PFSK-1 (cell line): ENCODE measurements at regions not wholly inside any gene's neighbourhood (a gene's known extent, or its start where the extent isn't known, plus 50 kb on each side); places are given as distances from the start of the nearest gene placed in this dataset.

Experiments
- FOXP2 ChIP-seq: optimal IDR thresholded peaks from 2 replicates; pipeline ENCODE3; 2011; ENCODE audit warnings: borderline replicate concordance, control low read depth, inconsistent platforms; ENCODE audit not compliant: insufficient read depth; ENCODE audit errors: extremely low read length, extremely low read depth
- POLR2AphosphoS5 ChIP-seq: IDR thresholded peaks from 2 replicates; pipeline ENCODE4 v1.6.1; 2012; ENCODE audit warnings: low read depth, mild to moderate bottlenecking, control low read depth, low read length, moderate library complexity
- SIN3A ChIP-seq: IDR thresholded peaks from 2 replicates; pipeline ENCODE4 v1.6.1; 2012; ENCODE audit warnings: mild to moderate bottlenecking, low read length, moderate library complexity, borderline replicate concordance; ENCODE audit not compliant: insufficient read depth
- TAF1 ChIP-seq: IDR thresholded peaks from 2 replicates; pipeline ENCODE4 v1.6.1; 2012; ENCODE audit warnings: low read length, control low read depth, borderline replicate concordance; ENCODE audit not compliant: insufficient read depth
- TF ChIP-seq, protein P1 (sequence below), 2 experiments: IDR thresholded peaks; 2 replicates each; pipeline versions ENCODE4 v1.6.1 to v1.8.0; 2011 to 2012; ENCODE audit warnings: low read depth in 2 of 2, low read length in 2 of 2, control low read depth in 1 of 2, inconsistent platforms in 1 of 2, mild to moderate bottlenecking in 1 of 2, moderate library complexity in 1 of 2; ENCODE audit not compliant: insufficient read depth in 1 of 2

DNA sequence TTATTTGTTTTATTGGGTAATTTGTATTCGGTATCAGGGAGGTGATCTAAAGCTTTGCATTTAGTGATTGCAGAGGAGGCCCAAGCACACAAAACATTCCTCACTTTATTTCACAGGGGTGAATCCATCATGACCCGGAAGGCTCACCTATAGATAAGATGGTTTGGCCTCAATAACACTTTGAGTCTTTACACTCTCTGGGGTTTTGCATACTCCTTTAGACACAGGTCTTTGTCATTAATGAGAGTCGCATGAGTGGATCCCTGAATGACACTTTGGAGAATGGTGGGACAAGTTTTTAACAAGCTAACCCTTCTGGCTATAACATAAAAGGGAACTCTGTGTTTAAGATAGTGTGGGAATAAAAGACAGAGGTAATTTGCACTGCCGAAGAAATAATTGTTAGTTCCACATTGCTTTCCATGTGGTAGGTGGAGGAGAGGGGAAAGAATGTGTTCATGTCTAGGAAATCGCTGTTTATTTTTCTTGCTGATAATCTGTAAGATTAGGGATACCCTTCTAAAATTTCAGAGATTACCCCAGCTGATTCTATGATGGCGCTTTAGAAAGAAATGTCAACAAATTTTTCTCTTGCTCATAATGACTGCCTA, 455.8 kb downstream of the TFEC start:
- TF ChIP-seq SIN3A (no peak), POLR2AphosphoS5 (no peak), FOXP2 (no peak)

DNA sequence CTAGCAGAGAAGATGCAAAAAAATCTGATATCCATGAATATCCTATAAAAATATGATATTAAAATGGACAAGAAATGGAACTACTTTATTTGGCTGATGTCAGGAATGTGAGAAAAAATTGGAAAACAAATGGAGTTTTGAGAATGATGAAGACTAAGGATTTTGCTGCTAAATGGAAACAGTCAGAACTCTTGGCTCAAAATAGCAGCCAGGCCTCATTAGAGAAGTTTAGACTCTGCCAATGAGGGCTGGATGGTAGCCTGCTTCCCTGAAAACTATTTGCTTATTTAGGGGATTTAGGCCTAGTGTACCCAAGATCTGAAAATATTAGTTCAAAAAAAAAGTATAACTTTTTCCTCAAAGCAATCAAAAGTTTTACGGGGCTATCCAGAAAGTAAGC, 458.5 kb downstream of the TFEC start:
- TF ChIP-seq POLR2AphosphoS5 (no peak), FOXP2 (no peak), TAF1 (no peak), SIN3A (no peak)
- TF ChIP-seq, protein P1, sequence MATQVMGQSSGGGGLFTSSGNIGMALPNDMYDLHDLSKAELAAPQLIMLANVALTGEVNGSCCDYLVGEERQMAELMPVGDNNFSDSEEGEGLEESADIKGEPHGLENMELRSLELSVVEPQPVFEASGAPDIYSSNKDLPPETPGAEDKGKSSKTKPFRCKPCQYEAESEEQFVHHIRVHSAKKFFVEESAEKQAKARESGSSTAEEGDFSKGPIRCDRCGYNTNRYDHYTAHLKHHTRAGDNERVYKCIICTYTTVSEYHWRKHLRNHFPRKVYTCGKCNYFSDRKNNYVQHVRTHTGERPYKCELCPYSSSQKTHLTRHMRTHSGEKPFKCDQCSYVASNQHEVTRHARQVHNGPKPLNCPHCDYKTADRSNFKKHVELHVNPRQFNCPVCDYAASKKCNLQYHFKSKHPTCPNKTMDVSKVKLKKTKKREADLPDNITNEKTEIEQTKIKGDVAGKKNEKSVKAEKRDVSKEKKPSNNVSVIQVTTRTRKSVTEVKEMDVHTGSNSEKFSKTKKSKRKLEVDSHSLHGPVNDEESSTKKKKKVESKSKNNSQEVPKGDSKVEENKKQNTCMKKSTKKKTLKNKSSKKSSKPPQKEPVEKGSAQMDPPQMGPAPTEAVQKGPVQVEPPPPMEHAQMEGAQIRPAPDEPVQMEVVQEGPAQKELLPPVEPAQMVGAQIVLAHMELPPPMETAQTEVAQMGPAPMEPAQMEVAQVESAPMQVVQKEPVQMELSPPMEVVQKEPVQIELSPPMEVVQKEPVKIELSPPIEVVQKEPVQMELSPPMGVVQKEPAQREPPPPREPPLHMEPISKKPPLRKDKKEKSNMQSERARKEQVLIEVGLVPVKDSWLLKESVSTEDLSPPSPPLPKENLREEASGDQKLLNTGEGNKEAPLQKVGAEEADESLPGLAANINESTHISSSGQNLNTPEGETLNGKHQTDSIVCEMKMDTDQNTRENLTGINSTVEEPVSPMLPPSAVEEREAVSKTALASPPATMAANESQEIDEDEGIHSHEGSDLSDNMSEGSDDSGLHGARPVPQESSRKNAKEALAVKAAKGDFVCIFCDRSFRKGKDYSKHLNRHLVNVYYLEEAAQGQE (IDR thresholded peaks at IDR 0.05; ENCODE audit: insufficient read depth in 1 of 2, low read depth in 2 of 2, low read length in 2 of 2), result no peak

DNA sequence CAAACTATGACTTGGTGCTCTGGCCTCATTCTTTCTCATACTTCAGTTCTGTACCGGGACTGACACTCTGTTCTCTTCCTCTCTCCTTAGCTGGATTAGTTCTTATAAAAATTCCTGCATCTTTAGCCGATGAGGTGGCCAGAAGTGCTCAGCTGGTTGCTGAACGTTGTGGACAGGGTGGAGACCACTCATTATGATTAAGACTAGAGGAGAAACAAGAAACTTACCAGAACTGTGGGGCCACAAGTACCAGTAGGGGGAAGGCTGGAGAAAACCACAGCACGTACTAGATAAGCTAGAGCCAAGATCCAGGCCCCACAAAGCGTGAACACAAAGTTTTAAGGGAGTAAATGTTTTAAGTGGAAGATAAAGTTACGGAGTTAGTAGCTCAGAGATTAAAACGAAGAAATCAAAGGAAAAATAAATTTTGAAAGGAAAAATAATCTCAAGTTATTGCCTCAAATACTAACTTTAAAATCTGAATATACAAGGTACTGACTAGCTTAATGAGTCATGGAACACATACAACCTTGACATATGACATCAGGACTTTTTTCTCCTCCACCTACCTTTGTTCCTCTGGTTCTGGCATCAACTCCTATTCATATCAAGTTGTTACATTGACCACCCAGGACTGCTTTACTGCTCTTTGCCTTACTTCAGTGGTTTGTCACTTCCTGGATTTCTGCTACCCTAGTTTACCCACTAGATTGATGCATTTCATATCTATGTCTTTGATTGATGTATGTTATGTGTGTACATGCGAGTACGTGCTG, 469.0 kb downstream of the TFEC start:
- no peak for TF ChIP-seq FOXP2
- TF ChIP-seq, protein P1 (IDR thresholded peaks at IDR 0.05; ENCODE audit: insufficient read depth in 1 of 2, low read depth in 2 of 2, low read length in 2 of 2), result no peak
- TF ChIP-seq SIN3A, result no peak
- TF ChIP-seq POLR2AphosphoS5, result no peak
- no peak for TF ChIP-seq TAF1

DNA sequence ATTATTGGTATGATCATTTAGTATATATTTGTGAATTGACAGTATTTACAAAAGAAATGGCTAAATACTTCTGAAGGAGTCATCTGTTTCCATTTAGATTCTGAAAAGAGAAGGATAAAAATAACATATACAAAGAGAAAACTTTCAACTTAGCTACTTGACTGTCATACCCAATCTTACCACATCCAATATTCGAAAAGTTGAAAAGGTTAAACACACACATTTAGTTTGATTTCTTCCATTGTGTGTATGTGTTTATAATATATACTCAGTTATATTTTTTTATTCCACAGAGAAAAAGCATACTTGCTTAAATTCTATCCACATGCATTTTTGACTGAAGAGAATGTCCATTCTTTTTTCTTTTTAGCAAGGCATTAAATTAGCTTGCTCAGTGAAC, 470.7 kb downstream of the TFEC start:
- TF ChIP-seq TAF1, result no peak
- TF ChIP-seq SIN3A, result no peak
- TF ChIP-seq, protein P1 (IDR thresholded peaks at IDR 0.05; ENCODE audit: insufficient read depth in 1 of 2, low read depth in 2 of 2, low read length in 2 of 2), result no peak
- no peak for TF ChIP-seq FOXP2
- TF ChIP-seq POLR2AphosphoS5, result no peak

DNA sequence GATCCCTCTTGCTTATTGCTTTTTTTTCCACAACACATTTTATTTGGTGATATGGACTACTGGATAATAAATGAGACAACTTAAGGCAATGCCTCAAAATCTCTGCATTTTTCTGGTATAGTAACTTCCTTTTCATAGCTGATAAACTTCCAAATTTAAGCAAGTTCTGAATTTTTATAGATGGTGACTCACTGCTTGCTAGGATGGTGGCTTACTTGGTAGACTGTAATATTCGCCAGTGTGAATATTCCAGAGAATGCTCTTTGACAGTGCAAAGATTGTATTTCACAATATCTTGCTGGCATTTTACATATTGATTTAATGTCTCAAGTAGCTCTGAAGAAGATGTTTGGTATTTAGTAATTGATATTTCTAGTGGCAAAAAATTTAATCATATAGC, 472.4 kb downstream of the TFEC start:
- TF ChIP-seq TAF1, result no peak
- TF ChIP-seq SIN3A, result no peak
- TF ChIP-seq POLR2AphosphoS5, result no peak
- TF ChIP-seq, protein P1 (IDR thresholded peaks at IDR 0.05; ENCODE audit: insufficient read depth in 1 of 2, low read depth in 2 of 2, low read length in 2 of 2), result no peak
- TF ChIP-seq FOXP2, result no peak
